ENCODE measurements at regions not wholly inside any gene's neighbourhood (a gene's known extent, or its start where the extent isn't known, plus 50 kb on each side); places are given as distances from the start of the nearest gene placed in this dataset.
A peak's percentile ranks its signal among the peaks of the same experiment; 100 is the strongest.

- DNase-seq: peak; percentile 30
These were observed 64.5 kb upstream of the STK38L start for GRCh38 chr12:27179400-27180214.

- DNase-seq: no peak
These were observed 63.1 kb upstream of the STK38L start for GRCh38 chr12:27180906-27181505.

GRCh38 chr12:27183342-27183741 is 60.7 kb upstream of the STK38L start:
- DNase-seq: no peak

GRCh38 chr12:27185234-27186021 is 58.7 kb upstream of the STK38L start:
- DNase-seq: no peak

GRCh38 chr12:27186022-27186839 is 57.9 kb upstream of the STK38L start:
- DNase-seq: no peak

- no peak for DNase-seq
These were observed 56.4 kb upstream of the STK38L start for GRCh38 chr12:27187697-27188096.

- DNase-seq: no peak
These were observed 53.3 kb upstream of the STK38L start for GRCh38 chr12:27190761-27191160.

GRCh38 chr12:27191531-27191930 is 52.6 kb upstream of the STK38L start:
- no peak for DNase-seq

- no peak for DNase-seq
These were observed 51.8 kb upstream of the STK38L start for GRCh38 chr12:27192118-27192802.

- DNase-seq: no peak
These were observed 51.0 kb upstream of the STK38L start for GRCh38 chr12:27193106-27193505.

GRCh38 chr12:27193854-27194544 is 50.1 kb upstream of the STK38L start:
- DNase-seq: no peak
